ENCODE measurements at regions not wholly inside any gene's neighbourhood (a gene's known extent, or its start where the extent isn't known, plus 50 kb on each side); places are given as distances from the start of the nearest gene placed in this dataset.

DNA sequence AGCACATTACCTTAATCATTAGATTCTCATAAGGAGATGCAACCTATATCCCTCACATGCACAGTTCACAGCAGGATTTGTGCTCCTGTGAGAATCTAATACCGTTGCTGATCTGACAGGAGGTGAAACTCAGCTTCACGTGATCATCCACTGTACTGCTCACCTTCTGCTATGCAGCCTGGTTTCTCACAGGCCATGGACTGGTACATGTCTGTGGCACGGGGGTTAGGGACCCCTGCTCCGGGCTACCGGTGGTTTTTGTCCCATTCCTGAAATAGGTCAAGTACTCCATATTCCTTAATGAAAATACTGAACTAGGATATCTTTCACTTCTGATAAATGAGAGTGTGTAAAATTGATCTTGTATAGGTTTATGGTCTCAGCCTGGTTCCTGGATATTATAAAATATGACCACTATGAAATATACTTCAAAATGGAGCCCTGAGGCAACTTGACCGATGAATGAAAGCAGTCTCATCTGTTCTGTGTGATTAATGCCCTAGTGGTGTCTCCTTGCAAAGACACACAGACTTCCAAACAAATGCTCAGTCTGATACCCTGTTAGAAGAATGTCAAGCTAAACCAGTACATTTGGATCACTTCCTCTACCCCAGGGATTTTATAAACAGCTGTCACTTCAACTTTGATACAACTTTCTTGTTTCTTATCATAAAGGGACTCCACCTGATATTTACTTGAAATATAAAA, 492.9 kb upstream of the ANO3 start:
- Histone ChIP-seq H3K36me3 (ENCODE audit: control insufficient read depth, insufficient read depth, low read length) (no peaks in the 10 kb centered on the region), H3K9me3 (ENCODE audit: control insufficient read depth, insufficient read depth, low read length) (no peaks in the 10 kb centered on the region), H3K4me3 (ENCODE audit: low read length) (no peak overlapping the region), H3K27me3 (ENCODE audit: control insufficient read depth, insufficient read depth, low read length) (no peaks in the 10 kb centered on the region), H3K27ac (ENCODE audit: low read length) (no peak overlapping the region), H3K4me1 (ENCODE audit: control insufficient read depth, insufficient read depth, low read length) (no peaks in the 10 kb centered on the region)
- Mint-ChIP-seq H3K4me3 (no peak overlapping the region), H3K4me1 (no peaks in the 10 kb centered on the region), H3K36me3 (no peaks in the 10 kb centered on the region), H3K27ac (no peak overlapping the region), H3K27me3 (ENCODE audit: low read depth in 2 of 2) (no peaks in the 10 kb centered on the region), H3K9me3 (peaks cover 8 to 11% of the 10 kb centered on the region in 2 donors)
- no peak for DNase-seq
- WGBS (ENCODE audit: insufficient coverage), result 81% methylated on average over 6 of the region's 6 CpGs
- no peak for ATAC-seq
- intact Hi-C loops (cut with micrococcal nuclease), result no loop called here
- TF ChIP-seq, protein P1, sequence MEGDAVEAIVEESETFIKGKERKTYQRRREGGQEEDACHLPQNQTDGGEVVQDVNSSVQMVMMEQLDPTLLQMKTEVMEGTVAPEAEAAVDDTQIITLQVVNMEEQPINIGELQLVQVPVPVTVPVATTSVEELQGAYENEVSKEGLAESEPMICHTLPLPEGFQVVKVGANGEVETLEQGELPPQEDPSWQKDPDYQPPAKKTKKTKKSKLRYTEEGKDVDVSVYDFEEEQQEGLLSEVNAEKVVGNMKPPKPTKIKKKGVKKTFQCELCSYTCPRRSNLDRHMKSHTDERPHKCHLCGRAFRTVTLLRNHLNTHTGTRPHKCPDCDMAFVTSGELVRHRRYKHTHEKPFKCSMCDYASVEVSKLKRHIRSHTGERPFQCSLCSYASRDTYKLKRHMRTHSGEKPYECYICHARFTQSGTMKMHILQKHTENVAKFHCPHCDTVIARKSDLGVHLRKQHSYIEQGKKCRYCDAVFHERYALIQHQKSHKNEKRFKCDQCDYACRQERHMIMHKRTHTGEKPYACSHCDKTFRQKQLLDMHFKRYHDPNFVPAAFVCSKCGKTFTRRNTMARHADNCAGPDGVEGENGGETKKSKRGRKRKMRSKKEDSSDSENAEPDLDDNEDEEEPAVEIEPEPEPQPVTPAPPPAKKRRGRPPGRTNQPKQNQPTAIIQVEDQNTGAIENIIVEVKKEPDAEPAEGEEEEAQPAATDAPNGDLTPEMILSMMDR (IDR thresholded peaks at IDR 0.05), result no peak

DNA sequence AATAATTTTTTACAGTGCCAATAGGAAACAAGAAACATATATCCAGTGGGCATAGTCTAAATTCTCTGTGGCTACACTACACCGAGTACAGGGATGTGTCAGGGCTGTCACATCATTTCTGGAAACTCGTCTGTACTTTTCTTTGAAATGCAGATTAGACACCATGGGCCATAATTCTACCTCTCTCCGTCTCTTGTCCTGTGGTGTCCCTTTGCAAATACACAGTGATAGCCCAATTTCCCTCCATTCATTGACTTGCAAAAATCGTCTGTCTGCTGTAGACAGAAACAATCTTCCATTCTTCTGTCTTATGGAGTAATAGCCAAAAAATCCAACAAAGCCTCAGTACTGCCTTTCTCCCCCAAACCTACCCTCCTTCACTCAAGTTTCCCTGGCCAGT, 487.1 kb upstream of the ANO3 start:
- Mint-ChIP-seq H3K4me1 (no peaks in the 10 kb centered on the region), H3K9me3 (peaks cover 10 to 30% of the 10 kb centered on the region in 2 donors), H3K4me3 (no peak overlapping the region), H3K27ac (no peak overlapping the region), H3K36me3 (peaks cover 7% of the 10 kb centered on the region), H3K27me3 (ENCODE audit: low read depth in 2 of 2) (no peaks in the 10 kb centered on the region)
- Histone ChIP-seq H3K9me3 (ENCODE audit: control insufficient read depth, insufficient read depth, low read length) (peaks cover 9% of the 10 kb centered on the region), H3K36me3 (ENCODE audit: control insufficient read depth, insufficient read depth, low read length) (no peaks in the 10 kb centered on the region), H3K4me3 (ENCODE audit: low read length) (no peak overlapping the region), H3K27ac (ENCODE audit: low read length) (no peak overlapping the region), H3K27me3 (ENCODE audit: control insufficient read depth, insufficient read depth, low read length) (no peaks in the 10 kb centered on the region), H3K4me1 (ENCODE audit: control insufficient read depth, insufficient read depth, low read length) (no peaks in the 10 kb centered on the region)
- intact Hi-C loops (cut with micrococcal nuclease), result no loop called here
- WGBS (ENCODE audit: insufficient coverage), result 70% methylated on average over 4 of the region's 4 CpGs
- TF ChIP-seq, protein P1 (IDR thresholded peaks at IDR 0.05), result no peak
- ATAC-seq (no peak), DNase-seq (no peak)

DNA sequence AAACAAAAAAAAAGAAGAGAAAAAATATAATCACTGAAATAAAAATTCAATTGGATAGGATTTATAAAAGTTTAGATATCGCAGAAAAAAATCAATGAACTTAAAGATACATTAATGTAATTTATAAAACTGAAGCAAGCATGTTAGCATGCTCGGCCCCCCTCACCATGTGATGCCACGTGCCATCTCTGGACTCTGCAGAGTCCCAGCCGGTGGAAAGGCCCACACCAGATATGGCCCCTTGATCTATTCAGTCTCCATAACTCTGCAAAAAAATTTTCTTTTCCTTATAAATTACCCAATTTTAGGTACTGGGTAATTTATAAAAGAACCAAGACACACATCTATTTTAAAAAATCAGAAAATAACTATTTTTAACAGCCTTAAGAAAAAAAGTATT, 476.0 kb upstream of the ANO3 start:
- Histone ChIP-seq H3K9me3 (ENCODE audit: control insufficient read depth, insufficient read depth, low read length) (peaks cover 3% of the 10 kb centered on the region), H3K27me3 (ENCODE audit: control insufficient read depth, insufficient read depth, low read length) (no peaks in the 10 kb centered on the region), H3K4me1 (ENCODE audit: control insufficient read depth, insufficient read depth, low read length) (no peaks in the 10 kb centered on the region), H3K27ac (ENCODE audit: low read length) (no peak overlapping the region), H3K36me3 (ENCODE audit: control insufficient read depth, insufficient read depth, low read length) (no peaks in the 10 kb centered on the region), H3K4me3 (ENCODE audit: low read length) (no peak overlapping the region)
- no peak for ATAC-seq
- WGBS (ENCODE audit: insufficient coverage), result 100% methylated on average over 3 of the region's 4 CpGs
- no peaks in the 10 kb centered on the region for H3K36me3 Mint-ChIP-seq
- TF ChIP-seq, protein P1 (IDR thresholded peaks at IDR 0.05), result no peak
- H3K27ac Mint-ChIP-seq, result no peak overlapping the region
- no peaks in the 10 kb centered on the region for H3K27me3 Mint-ChIP-seq (ENCODE audit: low read depth in 2 of 2)
- no peaks in the 10 kb centered on the region for H3K4me1 Mint-ChIP-seq
- H3K4me3 Mint-ChIP-seq, result no peak overlapping the region
- intact Hi-C loops (cut with micrococcal nuclease), result no loop called here
- DNase-seq, result no peak
- peaks cover 12 to 13% of the 10 kb centered on the region in 2 donors for H3K9me3 Mint-ChIP-seq

DNA sequence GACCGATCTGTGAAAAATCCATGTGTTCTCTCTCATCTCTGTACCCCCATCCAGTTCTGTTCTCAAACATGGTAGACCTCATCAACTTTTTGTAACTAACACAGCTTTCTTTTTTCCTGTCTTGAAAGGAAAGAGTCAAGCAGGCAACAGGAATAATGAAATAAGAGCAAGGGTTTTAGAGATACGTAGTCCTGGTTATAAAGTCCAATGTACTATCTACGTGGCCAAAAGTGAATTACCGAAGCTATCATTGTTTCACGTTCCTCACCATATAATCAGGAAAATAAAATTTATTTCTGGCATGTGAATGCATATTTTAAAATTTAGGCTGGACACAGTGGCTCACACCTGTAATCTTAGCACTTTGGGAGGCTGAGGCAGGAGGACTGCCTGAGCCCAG, 472.2 kb upstream of the ANO3 start:
- WGBS (ENCODE audit: insufficient coverage), result 87% methylated on average over 3 of the region's 5 CpGs
- no peaks in the 10 kb centered on the region for H3K36me3 Mint-ChIP-seq
- peaks cover 8 to 10% of the 10 kb centered on the region in 2 donors for H3K9me3 Mint-ChIP-seq
- H3K4me3 ChIP-seq (ENCODE audit: low read length), result no peak overlapping the region
- DNase-seq, result no peak
- peaks cover 3% of the 10 kb centered on the region for H3K9me3 ChIP-seq (ENCODE audit: control insufficient read depth, insufficient read depth, low read length)
- H3K4me3 Mint-ChIP-seq, result no peak overlapping the region
- no peaks in the 10 kb centered on the region for H3K27me3 Mint-ChIP-seq (ENCODE audit: low read depth in 2 of 2)
- no peaks in the 10 kb centered on the region for H3K4me1 ChIP-seq (ENCODE audit: control insufficient read depth, insufficient read depth, low read length)
- H3K36me3 ChIP-seq (ENCODE audit: control insufficient read depth, insufficient read depth, low read length), result no peaks in the 10 kb centered on the region
- no peak overlapping the region for H3K27ac Mint-ChIP-seq
- no peaks in the 10 kb centered on the region for H3K27me3 ChIP-seq (ENCODE audit: control insufficient read depth, insufficient read depth, low read length)
- H3K4me1 Mint-ChIP-seq, result no peaks in the 10 kb centered on the region
- no peak overlapping the region for H3K27ac ChIP-seq (ENCODE audit: low read length)
- no peak for ATAC-seq
- TF ChIP-seq, protein P1 (IDR thresholded peaks at IDR 0.05), result no peak
- intact Hi-C loops (cut with micrococcal nuclease), result no loop called here

Measured in natural killer cell (primary cell).